H1 (cell line): ENCODE measurements at regions not wholly inside any gene's neighbourhood (a gene's known extent, or its start where the extent isn't known, plus 50 kb on each side); places are given as distances from the start of the nearest gene placed in this dataset.

Source experiments
- CTCF ChIA-PET: fragments of 300-600 bp; sonication (Branson Sonifier 250); formaldehyde crosslinking; loops from one replicate; lab custom pipeline; 2021; ENCODE audit not compliant: partially characterized antibody; lab: Charles Lee
- POLR2A ChIA-PET: fragments of 300-600 bp; sonication (Branson Sonifier 250); formaldehyde crosslinking; loops from one replicate; lab custom pipeline; 2021; ENCODE audit warnings: inconsistent platforms; ENCODE audit not compliant: partially characterized antibody; lab: Charles Lee
- DNase-seq, 2 experiments: peaks; one replicate each; pipeline versions ENCODE4 v3.0.0 to v3.0.0-alpha.2; 2010 to 2022; ENCODE audit warnings: low spot score in 2 of 2, low read depth in 1 of 2, mixed read lengths in 1 of 2
- FAIRE-seq: peaks from 2 replicates; lab custom pipeline; 2011; peaks lifted over from hg19 to GRCh38; lab: Jason Lieb, UNC
- H2AFZ ChIP-seq: 2 replicates; pipeline ENCODE4 v1.8.1; 2012; ENCODE audit warnings: low read length, inconsistent platforms
- H2AK5ac ChIP-seq: 2 replicates; pipeline ENCODE4 v1.6.1; 2013; ENCODE audit warnings: low read depth, low read length
- H2BK120ac ChIP-seq: replicated peaks from 2 replicates; pipeline ENCODE3; 2013; ENCODE audit warnings: low read depth, low read length, inconsistent platforms
- H2BK12ac ChIP-seq: 2 replicates; pipeline ENCODE4 v1.6.1; 2013; ENCODE audit warnings: low read depth, low read length
- H2BK15ac ChIP-seq: 2 replicates; pipeline ENCODE4 v1.6.1; 2013; ENCODE audit warnings: low read length
- H2BK20ac ChIP-seq: 2 replicates; pipeline ENCODE4 v1.6.1; 2013; ENCODE audit warnings: low read length
- H2BK5ac ChIP-seq: 2 replicates; pipeline ENCODE4 v1.6.1; 2013; ENCODE audit warnings: low read depth, low read length
- H3K14ac ChIP-seq: 2 replicates; pipeline ENCODE4 v1.6.1; 2013; ENCODE audit warnings: inconsistent platforms; ENCODE audit not compliant: insufficient read length
- H3K18ac ChIP-seq: 2 replicates; pipeline ENCODE4 v1.6.1; 2013; ENCODE audit warnings: low read length; ENCODE audit errors: extremely low read depth
- H3K23ac ChIP-seq: 2 replicates; pipeline ENCODE4 v1.6.1; 2013; ENCODE audit warnings: inconsistent platforms; ENCODE audit not compliant: insufficient read length
- H3K23me2 ChIP-seq: 2 replicates; pipeline ENCODE4 v1.6.1; 2013; ENCODE audit warnings: low read depth, low read length
- H3K27ac ChIP-seq: 2 replicates; pipeline ENCODE4 v1.6.1; 2011; ENCODE audit warnings: low read depth, low read length, inconsistent platforms
- H3K27me3 ChIP-seq, 4 experiments: replicated peaks in 1 of 4; 1 replicate in 1 of 4; 2 replicates in 3 of 4; pipeline versions ENCODE4 v1.6.1 to v1.8.1; 2011 to 2013; ENCODE audit warnings: low read length in 3 of 4, mild to moderate bottlenecking in 3 of 4, inconsistent platforms in 2 of 4, mixed read lengths in 2 of 4, moderate library complexity in 1 of 4; ENCODE audit not compliant: control insufficient read depth in 3 of 4, insufficient read depth in 3 of 4; ENCODE audit errors: extremely low read depth in 1 of 4
- H3K36me3 ChIP-seq, 4 experiments: 2 replicates each; pipeline versions ENCODE4 v1.6.1 to v1.8.1; 2011 to 2013; ENCODE audit warnings: mild to moderate bottlenecking in 4 of 4, low read length in 3 of 4, moderate library complexity in 2 of 4, control low read depth in 1 of 4, inconsistent platforms in 1 of 4; ENCODE audit not compliant: insufficient read depth in 4 of 4, control insufficient read depth in 2 of 4
- H3K4ac ChIP-seq: replicated peaks from 2 replicates; pipeline ENCODE3; 2013; ENCODE audit warnings: low read length, low read depth, mixed read lengths, inconsistent platforms; ENCODE audit not compliant: insufficient read length
- H3K4me1 ChIP-seq, 4 experiments: replicated peaks in 1 of 4; 1 replicate in 1 of 4; 2 replicates in 3 of 4; pipeline versions ENCODE4 v1.6.1 to v1.8.1; 2011 to 2013; ENCODE audit warnings: low read length in 3 of 4, inconsistent platforms in 2 of 4, mixed read lengths in 1 of 4; ENCODE audit not compliant: insufficient read depth in 4 of 4, control insufficient read depth in 3 of 4
- H3K4me2 ChIP-seq, 2 experiments: 2 replicates each; pipeline versions ENCODE4 v1.6.1 to v1.8.1; 2011 to 2013; ENCODE audit warnings: low read depth in 2 of 2, low read length in 2 of 2, control low read depth in 1 of 2, inconsistent platforms in 1 of 2, mild to moderate bottlenecking in 1 of 2; ENCODE audit not compliant: insufficient read depth in 1 of 2
- H3K4me3 ChIP-seq, 4 experiments: fragments of 200-600, 300-600 bp in 1 of 4; sonication (generic), shearing (Covaris generic), sonication (Bioruptor Twin) in 1 of 4; 2 replicates each; pipeline versions ENCODE4 v1.5.1 to v1.8.1; 2011 to 2016; ENCODE audit warnings: low read length in 4 of 4, low read depth in 3 of 4, control low read depth in 2 of 4, inconsistent platforms in 2 of 4, mild to moderate bottlenecking in 2 of 4, mixed read lengths in 1 of 4, moderate library complexity in 1 of 4; ENCODE audit not compliant: insufficient read depth in 2 of 4; ENCODE audit errors: extremely low read depth in 1 of 4
- H3K56ac ChIP-seq: replicated peaks from 2 replicates; pipeline ENCODE3; 2013; ENCODE audit warnings: low read depth, mild to moderate bottlenecking, mixed read lengths, low read length, inconsistent platforms; ENCODE audit not compliant: insufficient read length
- H3K79me1 ChIP-seq: 2 replicates; pipeline ENCODE4 v1.6.1; 2013; ENCODE audit warnings: low read depth, low read length, control low read depth
- H3K79me2 ChIP-seq, 2 experiments: 2 replicates each; pipeline versions ENCODE4 v1.6.1 to v1.8.1; 2012 to 2013; ENCODE audit warnings: low read length in 2 of 2, mild to moderate bottlenecking in 2 of 2, inconsistent platforms in 1 of 2; ENCODE audit not compliant: insufficient read depth in 2 of 2, control insufficient read depth in 1 of 2
- H3K9ac ChIP-seq, 4 experiments: replicated peaks in 1 of 4; 1 replicate in 1 of 4; 2 replicates in 3 of 4; pipeline versions ENCODE4 v1.6.1 to v1.8.1; 2011 to 2013; ENCODE audit warnings: low read depth in 3 of 4, low read length in 3 of 4, control low read depth in 2 of 4, mild to moderate bottlenecking in 2 of 4, moderate library complexity in 2 of 4, inconsistent platforms in 1 of 4; ENCODE audit errors: extremely low read depth in 1 of 4
- H3K9me3 ChIP-seq, 2 experiments: 2 replicates each; pipeline versions ENCODE4 v1.6.1 to v1.8.1; 2012 to 2013; ENCODE audit warnings: mild to moderate bottlenecking in 2 of 2, moderate library complexity in 2 of 2, control low read depth in 1 of 2, inconsistent platforms in 1 of 2, low read depth in 1 of 2, low read length in 1 of 2, mixed read lengths in 1 of 2; ENCODE audit not compliant: insufficient read depth in 2 of 2
- H4K20me1 ChIP-seq, 2 experiments: replicated peaks in 1 of 2; 2 replicates each; pipeline versions ENCODE3 to v1.8.1; 2011 to 2013; ENCODE audit warnings: inconsistent platforms in 2 of 2, low read length in 2 of 2, mild to moderate bottlenecking in 1 of 2; ENCODE audit not compliant: insufficient read depth in 2 of 2, control insufficient read depth in 1 of 2
- H4K5ac ChIP-seq: 2 replicates; pipeline ENCODE4 v1.6.1; 2013; ENCODE audit warnings: low read length, low read depth, mixed read lengths, inconsistent platforms; ENCODE audit not compliant: insufficient read length
- H4K8ac ChIP-seq: 2 replicates; pipeline ENCODE4 v1.8.0; 2013; ENCODE audit warnings: mild to moderate bottlenecking, moderate library complexity, low read length, inconsistent platforms; ENCODE audit not compliant: insufficient read depth; ENCODE audit errors: extremely low read depth
- H4K91ac ChIP-seq: replicated peaks from 2 replicates; pipeline ENCODE3; 2013; ENCODE audit warnings: low read length, mixed read lengths, inconsistent platforms; ENCODE audit not compliant: insufficient read length
- CREB1 ChIP-seq: IDR thresholded peaks from 2 replicates; pipeline ENCODE4 v1.6.1; 2012; ENCODE audit warnings: inconsistent platforms
- EP300 ChIP-seq, 2 experiments: IDR thresholded peaks; 1 replicate in 1 of 2; 2 replicates in 1 of 2; pipeline ENCODE4 v1.6.1; 2011 to 2012; ENCODE audit warnings: low read depth in 2 of 2, low read length in 2 of 2, mild to moderate bottlenecking in 2 of 2, borderline replicate concordance in 1 of 2, inconsistent platforms in 1 of 2, moderate library complexity in 1 of 2
- GTF2F1 ChIP-seq: IDR thresholded peaks from 2 replicates; pipeline ENCODE4 v1.6.1; 2012; ENCODE audit warnings: low read depth, low read length, improper control_type of control experiment, borderline replicate concordance
- HDAC6 ChIP-seq: IDR thresholded peaks from one replicate; pipeline ENCODE4 v1.7.1; 2012; ENCODE audit warnings: low read depth, mild to moderate bottlenecking, inconsistent platforms, low read length, moderate library complexity
- KDM1A ChIP-seq: fragments of 200-600, 300-600 bp; sonication (generic); IDR thresholded peaks from 2 replicates; pipeline ENCODE4 v1.7.1; 2016; ENCODE audit warnings: mild to moderate bottlenecking, low read length, borderline replicate concordance
- MAFK ChIP-seq: IDR thresholded peaks from 2 replicates; pipeline ENCODE4 v1.6.1; 2012; ENCODE audit warnings: low read depth, mild to moderate bottlenecking, improper control_type of control experiment, low read length
- SIN3A ChIP-seq, 2 experiments: IDR thresholded peaks in 1 of 2; conservative IDR thresholded peaks in 1 of 2; 2 replicates each; pipeline ENCODE4 v1.6.1; 2011 to 2012; ENCODE audit warnings: low read length in 2 of 2, improper control_type of control experiment in 1 of 2, low read depth in 1 of 2, mild to moderate bottlenecking in 1 of 2
- TAF1 ChIP-seq: IDR thresholded peaks from 2 replicates; pipeline ENCODE4 v1.6.1; 2011; ENCODE audit warnings: mild to moderate bottlenecking, low read depth, low read length
- TBP ChIP-seq: IDR thresholded peaks from 2 replicates; pipeline ENCODE4 v1.6.1; 2011; ENCODE audit warnings: low read depth, low read length, improper control_type of control experiment
- ZNF274 ChIP-seq: IDR thresholded peaks from 2 replicates; pipeline ENCODE4 v1.7.0; 2012; ENCODE audit warnings: low read length, borderline replicate concordance; ENCODE audit errors: extremely low read depth
- WGBS, 2 experiments: shearing (Covaris generic) in 1 of 2; methylation state at CpG; one replicate each; pipeline versions ENCODE4 v1.1.6 to v1.1.7; 2013 to 2015; ENCODE audit warnings: low lambda C conversion rate in 2 of 2, mixed read lengths in 2 of 2, inconsistent platforms in 1 of 2, low coverage in 1 of 2, missing lambda C conversion rate in 1 of 2; ENCODE audit not compliant: insufficient replicate concordance in 2 of 2, insufficient coverage in 1 of 2, insufficient read length in 1 of 2; ENCODE audit errors: extremely low coverage in 1 of 2, missing lambda C conversion rate in 1 of 2; 5-methylcytosine and 5-hydroxymethylcytosine counted together
- TF ChIP-seq, protein P1 (sequence below): IDR thresholded peaks from 2 replicates; pipeline ENCODE4 v1.6.1; 2011; ENCODE audit warnings: low read depth, mild to moderate bottlenecking, low read length; ENCODE audit not compliant: insufficient read depth

GRCh38 chr3:73729969-73730440 lies 105.3 kb upstream of the PDZRN3 start:
- no peak overlapping the region for H3K4me3 ChIP-seq
- peaks cover 8 to 18% (median 15%) of the 10 kb centered on the region in 4 experiments for H3K4me1 ChIP-seq
- TF ChIP-seq HDAC6 (no peak), SIN3A (conservative IDR thresholded peaks at IDR 0.05 in 1 of 2, IDR thresholded peaks at IDR 0.05 in 1 of 2; ENCODE audit: low read depth in 1 of 2, low read length in 2 of 2) (no peak), TAF1 (no peak), ZNF274 (no peak), TBP (no peak), GTF2F1 (no peak), MAFK (no peak), EP300 (IDR thresholded peaks at IDR 0.05; ENCODE audit: borderline replicate concordance in 1 of 2, low read depth in 2 of 2, low read length in 2 of 2) (no peak), CREB1 (no peak), KDM1A (no peak)
- TF ChIP-seq, protein P1, sequence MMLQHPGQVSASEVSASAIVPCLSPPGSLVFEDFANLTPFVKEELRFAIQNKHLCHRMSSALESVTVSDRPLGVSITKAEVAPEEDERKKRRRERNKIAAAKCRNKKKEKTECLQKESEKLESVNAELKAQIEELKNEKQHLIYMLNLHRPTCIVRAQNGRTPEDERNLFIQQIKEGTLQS = no peak

More at GRCh38 chr3:73729969-73730440, 105.3 kb upstream of the PDZRN3 start:
- 0 out of 2 replicates have a peak overlapping the region, but pooled peaks have one; percentile 14 for H2AFZ ChIP-seq
- no peak overlapping the region for H3K23ac ChIP-seq
- H3K23me2 ChIP-seq = no peaks in the 10 kb centered on the region
- no peak overlapping the region for H3K27ac ChIP-seq
- H2BK5ac ChIP-seq = peak overlapping the region; percentile 11; the same call in 1 of the 2 replicates
- H2BK20ac ChIP-seq = no peak overlapping the region
- peak overlapping the region; percentile 55; the same call in 1 of the 2 replicates for H2BK12ac ChIP-seq
- ChIA-PET POLR2A (no interaction called here), CTCF (interaction anchor here (0.6 to 0.9 kb wide), 3 partner anchors 12 to 90 kb away, joined by 3 to 4 read pairs (median 3); no protein-coding TSS in a partner anchor)
- DNase-seq (no peak), FAIRE-seq (no peak)
- H2BK120ac ChIP-seq = no peak overlapping the region
- H4K20me1 ChIP-seq = no peaks in the 10 kb centered on the region
- H4K8ac ChIP-seq = no peak overlapping the region
- no peak overlapping the region for H3K9ac ChIP-seq
- H3K79me2 ChIP-seq = no peaks in the 10 kb centered on the region
- no peak overlapping the region for H3K14ac ChIP-seq
- no peak overlapping the region for H4K91ac ChIP-seq
- H3K27me3 ChIP-seq = peaks cover 0 to 2% (median 0%) of the 10 kb centered on the region in 4 experiments; a peak in 1 of 7 replicates
- no peak overlapping the region for H2AK5ac ChIP-seq
- H3K79me1 ChIP-seq = no peaks in the 10 kb centered on the region
- 88% methylated on average over 9 of the region's 9 CpGs; no CpG with 5 or more reads in 1 of the 2 experiments for WGBS, 2 experiments
- no peaks in the 10 kb centered on the region for H3K36me3 ChIP-seq
- no peak overlapping the region for H3K4me2 ChIP-seq
- H2BK15ac ChIP-seq = no peak overlapping the region
- no peak overlapping the region for H3K56ac ChIP-seq
- H3K4ac ChIP-seq = no peak overlapping the region
- no peak overlapping the region for H4K5ac ChIP-seq
- no peak overlapping the region for H3K18ac ChIP-seq
- no peaks in the 10 kb centered on the region for H3K9me3 ChIP-seq
